Spleen (tissue), 11 donors: ENCODE measurements at regions not wholly inside any gene's neighbourhood (a gene's known extent, or its start where the extent isn't known, plus 50 kb on each side); places are given as distances from the start of the nearest gene placed in this dataset.
A peak's percentile ranks its signal among the peaks of the same experiment; 100 is the strongest.
"Not testable (repeated sequence)": the region's sequence is repeated elsewhere in the genome, so short reads cannot be mapped to it uniquely, and the experiment has no call there.

Experiments
- DNase-seq: peaks from one replicate; pipeline ENCODE4 v3.0.0-alpha.2; 2020
- H3K27ac ChIP-seq, 8 donors: fragments of 200-600 bp; sonication (generic) in 7 of 8; 1 replicate in 4 of 8; 2 replicates in 4 of 8; pipeline versions ENCODE4 v1.5.0 to v1.8.0; 2016 to 2021; ENCODE audit warnings: inconsistent platforms in 4 of 8, mild to moderate bottlenecking in 4 of 8, moderate library complexity in 1 of 8
- H3K27me3 ChIP-seq, 7 donors: fragments of 200-600 bp; sonication (generic) in 6 of 7; replicated peaks in 1 of 7; 1 replicate in 4 of 7; 2 replicates in 3 of 7; pipeline versions ENCODE4 v1.5.0 to v1.8.0; 2016 to 2021; ENCODE audit warnings: inconsistent platforms in 3 of 7, mild to moderate bottlenecking in 1 of 7
- H3K36me3 ChIP-seq, 6 donors: fragments of 200-600 bp; sonication (generic) in 5 of 6; 1 replicate in 4 of 6; 2 replicates in 2 of 6; pipeline versions ENCODE4 v1.5.0 to v1.8.0; 2016 to 2021; ENCODE audit warnings: inconsistent platforms in 2 of 6
- H3K4me1 ChIP-seq, 6 donors: fragments of 200-600 bp; sonication (generic) in 5 of 6; 1 replicate in 3 of 6; 2 replicates in 3 of 6; pipeline versions ENCODE4 v1.5.0 to v1.8.0; 2016 to 2021; ENCODE audit warnings: inconsistent platforms in 3 of 6
- H3K4me3 ChIP-seq, 8 donors: fragments of 200-600 bp; sonication (generic) in 7 of 8; 1 replicate in 4 of 8; 2 replicates in 4 of 8; pipeline versions ENCODE4 v1.5.0 to v1.8.0; 2016 to 2021; ENCODE audit warnings: inconsistent platforms in 4 of 8, mild to moderate bottlenecking in 4 of 8, moderate library complexity in 2 of 8
- H3K9me3 ChIP-seq, 8 donors: fragments of 200-600 bp; sonication (generic) in 7 of 8; 1 replicate in 4 of 8; 2 replicates in 4 of 8; pipeline versions ENCODE4 v1.5.0 to v1.8.0; 2016 to 2021; ENCODE audit warnings: inconsistent platforms in 4 of 8
- POLR2A ChIP-seq, 3 donors: fragments of 450-650 bp; IDR thresholded peaks; one replicate each; pipeline ENCODE4 v1.5.1; 2017; ENCODE audit warnings: antibody characterized with exemption in 3 of 3, mild to moderate bottlenecking in 1 of 3
- POLR2AphosphoS5 ChIP-seq, 3 donors: sonication (generic); formaldehyde crosslinking; IDR thresholded peaks; one replicate each; pipeline ENCODE4 v1.5.1; 2017; ENCODE audit warnings: antibody characterized with exemption in 3 of 3
- WGBS, 5 donors: extraction: QIAGEN DNeasy Blood & Tissue Kit in 3 of 5; methylation state at CpG; one replicate each; pipeline versions ENCODE4 v1.1.5 to v1.1.7; 2013 to 2018; 5-methylcytosine and 5-hydroxymethylcytosine counted together
- intact Hi-C: fragments of 100-400 bp; cut with DNase I; formaldehyde crosslinking; loops from one replicate; pipeline ENCODE4 v1.15.0; 2023; ENCODE audit warnings: low total_unique reads
- TF ChIP-seq, protein P1 (sequence below), 11 experiments: fragments of 200-600 bp in 7 of 11; fragments of 450-650 bp in 4 of 11; sonication (generic) in 4 of 11; IDR thresholded peaks in 8 of 11; conservative IDR thresholded peaks in 3 of 11; 1 replicate in 7 of 11; 2 replicates in 4 of 11; pipeline versions ENCODE4 v1.4.0 to v1.8.0; 2016 to 2021; ENCODE audit warnings: antibody characterized with exemption in 11 of 11, inconsistent platforms in 4 of 11, mild to moderate bottlenecking in 1 of 11
- donor health status: healthy with polysubstance abuse.
- donor health status: DM: no; HTN: no; CAD: no; lungs with moderate emphysema.
- donor health status: DM: no; HTN: no; CAD: no.
- donor health status: Bipolar disorder and iron deficiency.
- donor health status: healthy.
- donor health status: DM: no; HTN: no; CAD: no.
- donor health status: DM: yes; HTN: yes; CAD: no.

GRCh38 chr18:22285361-22286140 lies 116.2 kb downstream of the GATA6 start:
- DNase-seq = no peak
- Histone ChIP-seq H3K36me3 (no peaks in the 10 kb centered on the region), H3K27ac (peak overlapping the region in 3 of 8 donors; percentile 44 to 53 (median 52)), H3K27me3 (no peaks in the 10 kb centered on the region), H3K4me3 (no peak overlapping the region), H3K9me3 (peaks cover 0 to 12% (median 0%) of the 10 kb centered on the region in 8 donors), H3K4me1 (peaks cover 0 to 14% (median 8%) of the 10 kb centered on the region in 6 donors)
- intact Hi-C loops = no loop called here
- no peak for TF ChIP-seq POLR2A (IDR thresholded peaks at IDR 0.05)
- no peak for TF ChIP-seq POLR2AphosphoS5 (IDR thresholded peaks at IDR 0.05)
- TF ChIP-seq, protein P1, sequence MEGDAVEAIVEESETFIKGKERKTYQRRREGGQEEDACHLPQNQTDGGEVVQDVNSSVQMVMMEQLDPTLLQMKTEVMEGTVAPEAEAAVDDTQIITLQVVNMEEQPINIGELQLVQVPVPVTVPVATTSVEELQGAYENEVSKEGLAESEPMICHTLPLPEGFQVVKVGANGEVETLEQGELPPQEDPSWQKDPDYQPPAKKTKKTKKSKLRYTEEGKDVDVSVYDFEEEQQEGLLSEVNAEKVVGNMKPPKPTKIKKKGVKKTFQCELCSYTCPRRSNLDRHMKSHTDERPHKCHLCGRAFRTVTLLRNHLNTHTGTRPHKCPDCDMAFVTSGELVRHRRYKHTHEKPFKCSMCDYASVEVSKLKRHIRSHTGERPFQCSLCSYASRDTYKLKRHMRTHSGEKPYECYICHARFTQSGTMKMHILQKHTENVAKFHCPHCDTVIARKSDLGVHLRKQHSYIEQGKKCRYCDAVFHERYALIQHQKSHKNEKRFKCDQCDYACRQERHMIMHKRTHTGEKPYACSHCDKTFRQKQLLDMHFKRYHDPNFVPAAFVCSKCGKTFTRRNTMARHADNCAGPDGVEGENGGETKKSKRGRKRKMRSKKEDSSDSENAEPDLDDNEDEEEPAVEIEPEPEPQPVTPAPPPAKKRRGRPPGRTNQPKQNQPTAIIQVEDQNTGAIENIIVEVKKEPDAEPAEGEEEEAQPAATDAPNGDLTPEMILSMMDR (IDR thresholded peaks at IDR 0.05 in 8 of 11, conservative IDR thresholded peaks at IDR 0.05 in 3 of 11) = no peak
- WGBS, 5 donors = 20 to 48% (median 38%) methylated on average over 3 of the region's 3 CpGs

GRCh38 chr18:22284581-22285360 lies 115.4 kb downstream of the GATA6 start:
- no peaks in the 10 kb centered on the region for H3K27me3 ChIP-seq
- H3K36me3 ChIP-seq = no peaks in the 10 kb centered on the region
- no peak overlapping the region for H3K4me3 ChIP-seq
- H3K9me3 ChIP-seq = peaks cover 0 to 12% (median 0%) of the 10 kb centered on the region in 8 donors
- 64 to 79% (median 75%) methylated on average over 3 of the region's 3 CpGs for WGBS, 5 donors
- peaks cover 0 to 14% (median 8%) of the 10 kb centered on the region in 6 donors for H3K4me1 ChIP-seq
- intact Hi-C loops = no loop called here
- DNase-seq = no peak
- H3K27ac ChIP-seq = no peak overlapping the region
- no peak for TF ChIP-seq POLR2A (IDR thresholded peaks at IDR 0.05)
- TF ChIP-seq, protein P1 (IDR thresholded peaks at IDR 0.05 in 8 of 11, conservative IDR thresholded peaks at IDR 0.05 in 3 of 11) = no peak

- H3K27ac ChIP-seq, H3K9me3 ChIP-seq, H3K27me3 ChIP-seq, H3K36me3 ChIP-seq, DNase-seq, intact Hi-C loops, H3K4me3 ChIP-seq: not testable (repeated sequence)
- WGBS, 5 donors = 88 to 96% (median 91%) methylated on average over 4 of the region's 4 CpGs
- H3K4me1 ChIP-seq = peaks cover 0 to 14% (median 8%) of the 10 kb centered on the region in 6 donors
These were observed 114.5 kb downstream of the GATA6 start for GRCh38 chr18:22283855-22284254.

GRCh38 chr18:22283397-22283796 lies 114.0 kb downstream of the GATA6 start:
- no peak for DNase-seq
- no peak overlapping the region for H3K4me3 ChIP-seq
- H3K4me1 ChIP-seq = peaks cover 0 to 14% (median 8%) of the 10 kb centered on the region in 6 donors
- no peak overlapping the region for H3K27ac ChIP-seq
- TF ChIP-seq POLR2AphosphoS5 (IDR thresholded peaks at IDR 0.05) (no peak), POLR2A (IDR thresholded peaks at IDR 0.05) (no peak)
- TF ChIP-seq, protein P1 (IDR thresholded peaks at IDR 0.05 in 8 of 11, conservative IDR thresholded peaks at IDR 0.05 in 3 of 11) = no peak
- no peaks in the 10 kb centered on the region for H3K27me3 ChIP-seq
- H3K36me3 ChIP-seq = no peaks in the 10 kb centered on the region
- H3K9me3 ChIP-seq = peaks cover 0 to 6% (median 0%) of the 10 kb centered on the region in 8 donors
- 72 to 92% (median 85%) methylated on average over 3 of the region's 3 CpGs for WGBS, 5 donors
- intact Hi-C loops = no loop called here
